ENCODE measurements at regions not wholly inside any gene's neighbourhood (a gene's known extent, or its start where the extent isn't known, plus 50 kb on each side); places are given as distances from the start of the nearest gene placed in this dataset.

DNA sequence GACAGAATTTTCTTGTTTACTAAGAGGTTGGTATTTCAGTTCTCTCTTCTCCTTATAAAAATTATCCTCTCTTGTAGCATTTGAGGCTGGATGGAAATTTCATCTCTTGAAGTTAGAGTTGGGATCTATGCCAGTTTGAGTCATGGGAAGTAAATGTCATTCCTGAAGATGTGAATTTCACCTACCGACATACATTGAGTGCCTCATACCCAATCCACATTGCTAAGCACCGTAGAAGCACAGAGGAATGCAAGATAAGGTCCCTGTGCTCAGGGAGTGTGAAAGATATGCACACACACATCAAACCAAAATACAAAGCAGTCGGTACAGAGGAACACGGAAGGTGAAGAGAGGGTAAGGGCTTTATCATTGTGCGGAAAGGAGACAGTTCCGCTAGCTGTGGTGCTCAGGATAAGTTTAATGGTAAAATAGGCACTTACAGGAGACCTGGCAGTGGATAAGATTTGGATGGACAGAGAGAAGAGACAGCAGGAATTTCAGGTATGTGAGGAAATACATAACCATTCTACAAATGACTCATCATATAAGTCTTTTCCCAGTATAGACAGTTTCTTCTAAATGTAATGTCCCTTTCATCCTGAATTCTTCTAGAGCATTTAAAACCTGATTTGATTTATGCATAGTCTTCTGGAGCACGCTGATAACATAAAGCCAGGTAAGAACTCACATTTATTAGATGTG lies 205.3 kb upstream of the ST6GAL2 start:
- Histone ChIP-seq H3K4me3 (ENCODE audit: low read depth, low read length) (no peak overlapping the region), H3K27me3 (replicated peaks) (no peaks in the 10 kb centered on the region), H3K36me3 (replicated peaks) (no peaks in the 10 kb centered on the region), H3K27ac (peak overlapping the region; percentile 29)
- in situ Hi-C loops (cut with HindIII; ENCODE audit: low pct_ligation_motif_present, low sequenced_read_pairs) = no loop called here
- DNase-seq = peak; percentile 73
- TF ChIP-seq, protein P1, sequence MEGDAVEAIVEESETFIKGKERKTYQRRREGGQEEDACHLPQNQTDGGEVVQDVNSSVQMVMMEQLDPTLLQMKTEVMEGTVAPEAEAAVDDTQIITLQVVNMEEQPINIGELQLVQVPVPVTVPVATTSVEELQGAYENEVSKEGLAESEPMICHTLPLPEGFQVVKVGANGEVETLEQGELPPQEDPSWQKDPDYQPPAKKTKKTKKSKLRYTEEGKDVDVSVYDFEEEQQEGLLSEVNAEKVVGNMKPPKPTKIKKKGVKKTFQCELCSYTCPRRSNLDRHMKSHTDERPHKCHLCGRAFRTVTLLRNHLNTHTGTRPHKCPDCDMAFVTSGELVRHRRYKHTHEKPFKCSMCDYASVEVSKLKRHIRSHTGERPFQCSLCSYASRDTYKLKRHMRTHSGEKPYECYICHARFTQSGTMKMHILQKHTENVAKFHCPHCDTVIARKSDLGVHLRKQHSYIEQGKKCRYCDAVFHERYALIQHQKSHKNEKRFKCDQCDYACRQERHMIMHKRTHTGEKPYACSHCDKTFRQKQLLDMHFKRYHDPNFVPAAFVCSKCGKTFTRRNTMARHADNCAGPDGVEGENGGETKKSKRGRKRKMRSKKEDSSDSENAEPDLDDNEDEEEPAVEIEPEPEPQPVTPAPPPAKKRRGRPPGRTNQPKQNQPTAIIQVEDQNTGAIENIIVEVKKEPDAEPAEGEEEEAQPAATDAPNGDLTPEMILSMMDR (IDR thresholded peaks at IDR 0.05; ENCODE audit: low read depth, low read length, missing control alignments) = no peak

- no peaks in the 10 kb centered on the region for H3K36me3 ChIP-seq (replicated peaks)
- in situ Hi-C loops (cut with HindIII; ENCODE audit: low pct_ligation_motif_present, low sequenced_read_pairs) = no loop called here
Measured at GRCh38 chr2:107093426-107093957, 207.5 kb upstream of the ST6GAL2 start.

DNA sequence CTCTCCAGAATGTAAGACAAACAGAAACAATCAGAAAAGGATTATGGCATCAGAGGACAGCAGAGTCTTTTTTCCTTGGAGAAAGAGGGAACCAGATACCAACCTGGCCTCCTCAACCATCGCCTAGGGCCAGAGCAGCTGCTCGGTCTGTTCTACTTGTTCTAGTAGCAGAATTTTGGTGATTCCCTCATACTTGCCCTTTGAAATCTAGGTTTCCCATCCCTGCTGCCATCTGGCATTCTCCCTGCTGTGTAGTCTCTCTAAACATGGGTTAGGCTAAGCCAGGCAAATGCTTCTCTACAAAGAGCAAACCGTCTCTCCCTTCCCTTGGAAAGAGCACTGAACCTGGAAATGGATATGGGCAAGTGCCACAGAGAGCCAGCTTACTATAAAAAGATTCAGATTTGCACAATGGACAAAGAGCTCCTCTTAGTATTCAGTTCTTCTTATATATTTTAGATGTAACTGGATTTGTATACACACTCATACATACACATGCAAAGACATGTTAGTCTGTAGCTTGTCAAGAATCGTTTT lies 208.6 kb upstream of the ST6GAL2 start:
- H3K27ac ChIP-seq = no peak overlapping the region
- no peak overlapping the region for H3K4me3 ChIP-seq (ENCODE audit: low read depth, low read length)

More at GRCh38 chr2:107093426-107093957, 207.5 kb upstream of the ST6GAL2 start:
- Histone ChIP-seq H3K27ac (no peak overlapping the region), H3K27me3 (replicated peaks) (no peaks in the 10 kb centered on the region), H3K4me3 (ENCODE audit: low read depth, low read length) (no peak overlapping the region)
- TF ChIP-seq, protein P1 (IDR thresholded peaks at IDR 0.05; ENCODE audit: low read depth, low read length, missing control alignments) = no peak
- no peak for DNase-seq

GRCh38 chr2:107102176-107102575 lies 216.2 kb upstream of the ST6GAL2 start:
- TF ChIP-seq, protein P1 (IDR thresholded peaks at IDR 0.05; ENCODE audit: low read depth, low read length, missing control alignments) = no peak
- H3K27me3 ChIP-seq (replicated peaks) = no peaks in the 10 kb centered on the region
- in situ Hi-C loops (cut with HindIII; ENCODE audit: low pct_ligation_motif_present, low sequenced_read_pairs) = no loop called here
- no peaks in the 10 kb centered on the region for H3K36me3 ChIP-seq (replicated peaks)
- no peak overlapping the region for H3K27ac ChIP-seq
- DNase-seq = no peak
- no peak overlapping the region for H3K4me3 ChIP-seq (ENCODE audit: low read depth, low read length)

More for the DNA sequence above, 208.6 kb upstream of the ST6GAL2 start:
- no peak for DNase-seq
- no peaks in the 10 kb centered on the region for H3K36me3 ChIP-seq (replicated peaks)
- TF ChIP-seq, protein P1 (IDR thresholded peaks at IDR 0.05; ENCODE audit: low read depth, low read length, missing control alignments) = no peak
- no peaks in the 10 kb centered on the region for H3K27me3 ChIP-seq (replicated peaks)
- in situ Hi-C loops (cut with HindIII; ENCODE audit: low pct_ligation_motif_present, low sequenced_read_pairs) = no loop called here

GRCh38 chr2:107107351-107107750 lies 221.4 kb upstream of the ST6GAL2 start:
- Histone ChIP-seq H3K27ac (no peak overlapping the region), H3K27me3 (replicated peaks) (no peaks in the 10 kb centered on the region), H3K36me3 (replicated peaks) (no peaks in the 10 kb centered on the region), H3K4me3 (ENCODE audit: low read depth, low read length) (no peak overlapping the region)
- in situ Hi-C loops (cut with HindIII; ENCODE audit: low pct_ligation_motif_present, low sequenced_read_pairs) = no loop called here
- DNase-seq = no peak
- TF ChIP-seq, protein P1 (IDR thresholded peaks at IDR 0.05; ENCODE audit: low read depth, low read length, missing control alignments) = no peak

Data from brain microvascular endothelial cell (primary cell).